ENCODE measurements at regions not wholly inside any gene's neighbourhood (a gene's known extent, or its start where the extent isn't known, plus 50 kb on each side); places are given as distances from the start of the nearest gene placed in this dataset.

DNA sequence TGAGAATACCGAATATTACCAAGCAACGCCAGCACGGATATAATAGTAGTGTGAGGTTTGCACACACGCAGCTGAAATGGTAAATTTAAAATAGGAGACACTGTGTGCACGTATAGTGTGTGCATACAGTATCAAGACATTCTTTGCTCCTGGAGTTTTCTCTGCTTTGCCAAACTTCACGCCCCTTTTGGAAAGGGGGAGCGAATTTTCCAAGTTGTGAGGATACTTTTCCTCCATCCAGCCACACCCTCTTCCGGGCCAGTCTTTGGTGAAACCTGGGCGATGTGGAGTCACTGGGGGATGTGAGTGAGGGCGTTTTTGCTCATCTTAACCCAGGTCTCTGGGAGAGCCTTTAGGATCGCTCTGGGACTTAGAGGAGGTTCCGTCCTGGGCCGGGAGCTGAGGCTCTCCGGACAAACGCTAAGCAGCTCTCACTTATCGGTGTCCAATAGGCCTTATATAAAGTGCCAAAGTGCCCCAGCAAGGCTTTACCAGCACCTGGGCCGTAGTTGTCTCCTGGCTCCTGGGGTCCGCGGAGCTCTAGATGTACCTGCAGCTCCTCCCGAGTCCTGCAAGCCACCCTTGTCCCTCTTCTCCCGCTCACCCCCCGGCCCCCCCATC lies 160.0 kb upstream of the MKI67 start:
- Histone ChIP-seq H3K9ac (ENCODE audit: low read depth, low read length) (no peak overlapping the region), H3K27me3 (ENCODE audit: insufficient read depth, low read length, poor library complexity) (no peaks in the 10 kb centered on the region), H3K27ac (ENCODE audit: low read length) (no peak overlapping the region), H3K4me1 (ENCODE audit: insufficient read depth, low read length) (no peaks in the 10 kb centered on the region), H2AFZ (ENCODE audit: low read depth, low read length) (no peak overlapping the region), H3K79me2 (ENCODE audit: insufficient read depth, low read length) (no peaks in the 10 kb centered on the region), H3K4me2 (ENCODE audit: insufficient read depth, low read length) (no peak overlapping the region), H3K4me3 (ENCODE audit: low read depth in 1 of 2, low read length in 2 of 2) (no peak overlapping the region), H3K36me3 (ENCODE audit: insufficient read depth, low read length) (peaks cover 10% of the 10 kb centered on the region; the same call in 1 of the 2 replicates), H4K20me1 (ENCODE audit: insufficient read depth, low read length) (0 out of 2 replicates have a peak, but pooled peaks cover 3% of the 10 kb centered on the region), H3K9me3 (ENCODE audit: insufficient read depth, low read length, severe bottlenecking) (peaks cover 20% of the 10 kb centered on the region)
- TF ChIP-seq EZH2 (IDR thresholded peaks at IDR 0.05; ENCODE audit: borderline replicate concordance, low read depth, low read length, severe bottlenecking), result no peak
- TF ChIP-seq, protein P1, sequence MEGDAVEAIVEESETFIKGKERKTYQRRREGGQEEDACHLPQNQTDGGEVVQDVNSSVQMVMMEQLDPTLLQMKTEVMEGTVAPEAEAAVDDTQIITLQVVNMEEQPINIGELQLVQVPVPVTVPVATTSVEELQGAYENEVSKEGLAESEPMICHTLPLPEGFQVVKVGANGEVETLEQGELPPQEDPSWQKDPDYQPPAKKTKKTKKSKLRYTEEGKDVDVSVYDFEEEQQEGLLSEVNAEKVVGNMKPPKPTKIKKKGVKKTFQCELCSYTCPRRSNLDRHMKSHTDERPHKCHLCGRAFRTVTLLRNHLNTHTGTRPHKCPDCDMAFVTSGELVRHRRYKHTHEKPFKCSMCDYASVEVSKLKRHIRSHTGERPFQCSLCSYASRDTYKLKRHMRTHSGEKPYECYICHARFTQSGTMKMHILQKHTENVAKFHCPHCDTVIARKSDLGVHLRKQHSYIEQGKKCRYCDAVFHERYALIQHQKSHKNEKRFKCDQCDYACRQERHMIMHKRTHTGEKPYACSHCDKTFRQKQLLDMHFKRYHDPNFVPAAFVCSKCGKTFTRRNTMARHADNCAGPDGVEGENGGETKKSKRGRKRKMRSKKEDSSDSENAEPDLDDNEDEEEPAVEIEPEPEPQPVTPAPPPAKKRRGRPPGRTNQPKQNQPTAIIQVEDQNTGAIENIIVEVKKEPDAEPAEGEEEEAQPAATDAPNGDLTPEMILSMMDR (IDR thresholded peaks at IDR 0.05; ENCODE audit: borderline replicate concordance, extremely low read depth, low read length, poor library complexity, severe bottlenecking), result no peak
- DNase-seq (no peak), ATAC-seq (ENCODE audit: insufficient read depth, low read depth) (no peak)

DNA sequence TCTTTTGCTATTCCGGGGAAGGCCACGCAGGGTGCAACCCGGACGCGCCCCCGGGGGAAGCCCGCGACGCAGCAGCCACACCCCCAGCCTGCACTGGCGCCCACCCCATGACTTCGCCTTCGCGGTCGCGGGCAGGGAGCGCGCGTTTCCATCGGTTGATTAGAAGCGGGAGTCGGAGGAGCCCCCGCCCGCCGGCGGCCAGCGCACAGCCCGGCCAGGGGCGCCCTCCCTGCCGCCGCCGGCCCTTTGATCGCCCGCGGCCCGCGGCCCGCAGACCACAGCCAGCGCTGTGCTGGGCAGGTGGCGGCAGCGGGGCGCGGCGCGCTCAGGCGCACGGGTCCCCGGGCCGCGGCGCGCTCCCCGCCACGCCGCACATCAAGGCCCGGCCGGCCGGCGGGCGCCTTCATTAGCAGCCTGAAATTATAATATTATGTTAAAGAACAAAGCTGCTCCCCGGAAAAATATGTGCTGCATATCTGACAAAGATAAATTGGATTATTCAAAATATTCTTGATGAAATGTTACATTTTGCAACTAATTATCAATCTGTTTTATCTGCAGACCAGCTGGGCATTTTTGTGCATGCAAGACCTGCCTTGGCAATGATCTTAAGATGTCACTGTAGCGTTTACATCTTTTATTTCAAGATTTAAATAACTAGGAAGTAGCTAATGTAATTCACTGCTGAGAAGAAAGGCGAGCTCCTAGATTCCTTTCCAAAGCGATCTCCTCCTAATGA lies 160.7 kb upstream of the MKI67 start:
- Histone ChIP-seq H3K4me3 (ENCODE audit: low read depth in 1 of 2, low read length in 2 of 2) (no peak overlapping the region), H2AFZ (ENCODE audit: low read depth, low read length) (no peak overlapping the region), H3K79me2 (ENCODE audit: insufficient read depth, low read length) (no peaks in the 10 kb centered on the region), H3K27me3 (ENCODE audit: insufficient read depth, low read length, poor library complexity) (no peaks in the 10 kb centered on the region), H3K27ac (ENCODE audit: low read length) (no peak overlapping the region), H3K9ac (ENCODE audit: low read depth, low read length) (no peak overlapping the region), H3K9me3 (ENCODE audit: insufficient read depth, low read length, severe bottlenecking) (peaks cover 23% of the 10 kb centered on the region), H4K20me1 (ENCODE audit: insufficient read depth, low read length) (0 out of 2 replicates have a peak, but pooled peaks cover 3% of the 10 kb centered on the region), H3K4me2 (ENCODE audit: insufficient read depth, low read length) (no peak overlapping the region), H3K36me3 (ENCODE audit: insufficient read depth, low read length) (peaks cover 14% of the 10 kb centered on the region; the same call in 1 of the 2 replicates), H3K4me1 (ENCODE audit: insufficient read depth, low read length) (no peaks in the 10 kb centered on the region)
- no peak for TF ChIP-seq EZH2 (IDR thresholded peaks at IDR 0.05; ENCODE audit: borderline replicate concordance, low read depth, low read length, severe bottlenecking)
- TF ChIP-seq, protein P1 (IDR thresholded peaks at IDR 0.05; ENCODE audit: borderline replicate concordance, extremely low read depth, low read length, poor library complexity, severe bottlenecking), result no peak
- ATAC-seq (ENCODE audit: insufficient read depth, low read depth) (no peak), DNase-seq (no peak)

DNA sequence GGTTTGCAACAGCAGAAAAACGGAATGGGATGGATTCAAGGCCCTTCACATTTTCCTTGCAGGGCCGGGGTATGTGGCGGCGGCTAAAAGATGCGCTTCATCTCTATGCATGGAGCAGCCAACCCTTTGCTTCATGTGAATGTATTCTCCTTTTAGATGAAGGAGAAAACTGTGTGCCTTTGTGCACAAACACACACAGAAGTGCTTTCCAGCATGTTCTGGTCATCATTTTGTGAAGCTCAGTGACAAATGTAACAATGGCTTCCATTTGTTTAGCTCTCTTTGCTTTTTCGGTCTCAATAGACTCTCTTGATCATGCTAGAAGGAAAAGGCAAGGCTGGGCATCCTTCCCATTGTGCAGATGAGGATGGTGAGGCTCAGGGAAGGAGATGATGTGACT lies 161.7 kb upstream of the MKI67 start:
- Histone ChIP-seq H3K4me3 (ENCODE audit: low read depth in 1 of 2, low read length in 2 of 2) (no peak overlapping the region), H2AFZ (ENCODE audit: low read depth, low read length) (no peak overlapping the region), H3K79me2 (ENCODE audit: insufficient read depth, low read length) (no peaks in the 10 kb centered on the region), H3K27me3 (ENCODE audit: insufficient read depth, low read length, poor library complexity) (no peaks in the 10 kb centered on the region), H3K27ac (ENCODE audit: low read length) (no peak overlapping the region), H3K36me3 (ENCODE audit: insufficient read depth, low read length) (peaks cover 14% of the 10 kb centered on the region; the same call in 1 of the 2 replicates), H4K20me1 (ENCODE audit: insufficient read depth, low read length) (0 out of 2 replicates have a peak, but pooled peaks cover 3% of the 10 kb centered on the region), H3K9ac (ENCODE audit: low read depth, low read length) (no peak overlapping the region), H3K9me3 (ENCODE audit: insufficient read depth, low read length, severe bottlenecking) (peaks cover 23% of the 10 kb centered on the region), H3K4me1 (ENCODE audit: insufficient read depth, low read length) (no peaks in the 10 kb centered on the region), H3K4me2 (ENCODE audit: insufficient read depth, low read length) (no peak overlapping the region)
- ATAC-seq (ENCODE audit: insufficient read depth, low read depth), result no peak
- TF ChIP-seq, protein P1 (IDR thresholded peaks at IDR 0.05; ENCODE audit: borderline replicate concordance, extremely low read depth, low read length, poor library complexity, severe bottlenecking), result no peak
- TF ChIP-seq EZH2 (IDR thresholded peaks at IDR 0.05; ENCODE audit: borderline replicate concordance, low read depth, low read length, severe bottlenecking), result no peak
- DNase-seq, result no peak
